Head of caudate nucleus (tissue), 42 donors: ENCODE measurements at regions not wholly inside any gene's neighbourhood (a gene's known extent, or its start where the extent isn't known, plus 50 kb on each side); places are given as distances from the start of the nearest gene placed in this dataset.

Experiments
- DNase-seq, 42 donors: peaks; one replicate each; pipeline versions ENCODE4 v3.0.0 to v3.0.0-alpha.2; 2020 to 2021; ENCODE audit warnings: mixed read lengths in 7 of 42
- intact Hi-C: fragments of 100-400 bp; cut with DNase I; formaldehyde crosslinking; loops from one replicate; pipeline ENCODE4 v1.15.0; 2022

- intact Hi-C loops, result no loop called here
- no peak for DNase-seq
These were observed 65.1 kb upstream of the PLEKHG1 start for GRCh38 chr6:150534553-150534952.

- no peak for DNase-seq
- intact Hi-C loops, result no loop called here
These were observed 64.4 kb upstream of the PLEKHG1 start for GRCh38 chr6:150535151-150535804.

GRCh38 chr6:150535818-150536220 lies 63.9 kb upstream of the PLEKHG1 start:
- intact Hi-C loops, result no loop called here
- DNase-seq, result no peak

- intact Hi-C loops, result no loop called here
- no peak for DNase-seq
These were observed 62.9 kb upstream of the PLEKHG1 start for GRCh38 chr6:150536835-150537234.

GRCh38 chr6:150537491-150537890 lies 62.2 kb upstream of the PLEKHG1 start:
- DNase-seq, result peak in 26 of 42 donors; percentile 11 to 73 (median 32)

GRCh38 chr6:150537893-150538292 lies 61.8 kb upstream of the PLEKHG1 start:
- DNase-seq, result peak in 6 of 42 donors; percentile 6 to 49 (median 22)
- intact Hi-C loops, result no loop called here

More at GRCh38 chr6:150537491-150537890, 62.2 kb upstream of the PLEKHG1 start:
- intact Hi-C loops, result no loop called here

GRCh38 chr6:150539111-150539510 lies 60.6 kb upstream of the PLEKHG1 start:
- intact Hi-C loops, result no loop called here
- no peak for DNase-seq

- DNase-seq, result no peak
- intact Hi-C loops, result no loop called here
These were observed 60.1 kb upstream of the PLEKHG1 start for GRCh38 chr6:150539568-150539967.

- DNase-seq, result no peak
- intact Hi-C loops, result no loop called here
These were observed 58.1 kb upstream of the PLEKHG1 start for GRCh38 chr6:150541576-150541975.

- intact Hi-C loops, result no loop called here
- DNase-seq, result no peak
These were observed 56.5 kb upstream of the PLEKHG1 start for GRCh38 chr6:150543178-150543577.

- intact Hi-C loops, result no loop called here
- DNase-seq, result no peak
These were observed 54.9 kb upstream of the PLEKHG1 start for GRCh38 chr6:150544793-150545192.

GRCh38 chr6:150546457-150546856 lies 53.2 kb upstream of the PLEKHG1 start:
- no peak for DNase-seq
- intact Hi-C loops, result no loop called here

- intact Hi-C loops, result no loop called here
These were observed 52.0 kb upstream of the PLEKHG1 start for GRCh38 chr6:150547502-150548222.

GRCh38 chr6:150548330-150548729 lies 51.4 kb upstream of the PLEKHG1 start:
- no peak for DNase-seq
- intact Hi-C loops, result no loop called here

More at GRCh38 chr6:150547502-150548222, 52.0 kb upstream of the PLEKHG1 start:
- DNase-seq, result peak in 26 of 42 donors; percentile 13 to 68 (median 34)

- DNase-seq, result no peak
- intact Hi-C loops, result no loop called here
These were observed 50.7 kb upstream of the PLEKHG1 start for GRCh38 chr6:150549007-150549406.

GRCh38 chr6:150549674-150550101 lies 50.0 kb upstream of the PLEKHG1 start:
- DNase-seq, result no peak
- intact Hi-C loops, result no loop called here
